ENCODE measurements at regions not wholly inside any gene's neighbourhood (a gene's known extent, or its start where the extent isn't known, plus 50 kb on each side); places are given as distances from the start of the nearest gene placed in this dataset.
"Not testable (repeated sequence)": the region's sequence is repeated elsewhere in the genome, so short reads cannot be mapped to it uniquely, and the experiment has no call there.

- no peak for DNase-seq
Observed at GRCh38 chr12:31217356-31218130, 108.4 kb downstream of the SINHCAF start.

- DNase-seq: no peak
Observed at GRCh38 chr12:31218203-31219025, 107.5 kb downstream of the SINHCAF start.

- DNase-seq: no peak
Observed at GRCh38 chr12:31219521-31219920, 106.4 kb downstream of the SINHCAF start.

GRCh38 chr12:31220061-31220460 is 105.9 kb downstream of the SINHCAF start:
- no peak for DNase-seq

- DNase-seq: no peak
Observed at GRCh38 chr12:31220633-31221550, 105.1 kb downstream of the SINHCAF start.

- DNase-seq: no peak
Observed at GRCh38 chr12:31221551-31221945, 104.4 kb downstream of the SINHCAF start.

- no peak for DNase-seq
Observed at GRCh38 chr12:31222620-31223222, 103.2 kb downstream of the SINHCAF start.

GRCh38 chr12:31223640-31224039 is 102.3 kb downstream of the SINHCAF start:
- DNase-seq: not testable (repeated sequence)

- DNase-seq: no peak
Observed at GRCh38 chr12:31224768-31225448, 101.0 kb downstream of the SINHCAF start.

- DNase-seq: no peak
Observed at GRCh38 chr12:31225656-31226535, 100.1 kb downstream of the SINHCAF start.

- DNase-seq: no peak
Observed at GRCh38 chr12:31226639-31227038, 99.3 kb downstream of the SINHCAF start.

GRCh38 chr12:31227401-31227981 is 98.5 kb downstream of the SINHCAF start:
- no peak for DNase-seq

- DNase-seq: peak; percentile 72
Observed at GRCh38 chr12:31228811-31229792, 96.8 kb downstream of the SINHCAF start.

- DNase-seq: no peak
Observed at GRCh38 chr12:31230004-31230403, 95.9 kb downstream of the SINHCAF start.
